ENCODE measurements at regions not wholly inside any gene's neighbourhood (a gene's known extent, or its start where the extent isn't known, plus 50 kb on each side); places are given as distances from the start of the nearest gene placed in this dataset.

DNA sequence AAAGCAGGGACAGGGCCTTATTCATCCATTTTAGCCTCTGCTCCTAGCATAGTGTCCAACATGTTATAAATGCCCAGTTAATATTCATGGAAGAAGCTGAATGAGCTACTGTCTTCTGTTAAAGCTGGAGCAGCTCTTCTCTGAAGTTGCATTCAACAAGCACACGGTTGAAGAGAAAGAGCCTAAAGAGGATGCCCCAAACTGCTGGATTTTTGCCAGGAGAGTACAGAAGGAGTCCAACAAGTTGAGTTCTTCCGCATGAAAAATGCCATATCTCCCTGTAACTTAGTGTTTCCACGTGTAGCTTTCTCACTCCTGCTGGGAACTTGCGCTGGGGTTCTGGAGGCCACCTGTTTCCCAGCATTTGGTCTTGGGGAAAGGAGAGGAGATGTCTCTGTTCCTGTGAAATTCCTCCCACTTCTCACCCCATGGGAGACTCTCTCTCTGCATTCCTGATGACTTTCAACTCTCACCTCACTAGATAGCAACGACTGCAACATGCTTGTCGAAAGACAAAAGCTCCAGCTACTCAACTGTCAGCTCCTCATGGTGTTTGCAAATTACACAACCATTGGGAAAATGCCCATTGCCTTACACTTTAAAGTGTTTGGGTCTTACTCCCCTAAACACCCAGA, 122.8 kb downstream of the KIF4B start:
- Histone ChIP-seq H4K8ac (ENCODE audit: extremely low read depth, insufficient read depth, low read length) (no peak overlapping the region), H2AK5ac (ENCODE audit: low read depth, low read length) (no peak overlapping the region), H3K9me3 (ENCODE audit: insufficient read depth in 2 of 2, low read depth in 1 of 2, low read length in 1 of 2) (no peaks in the 10 kb centered on the region), H3K79me2 (ENCODE audit: control insufficient read depth in 1 of 2, insufficient read depth in 2 of 2, low read length in 2 of 2) (no peaks in the 10 kb centered on the region), H3K18ac (ENCODE audit: extremely low read depth, low read length) (no peak overlapping the region), H3K27me3 (replicated peaks in 1 of 4; ENCODE audit: control insufficient read depth in 3 of 4, extremely low read depth in 1 of 4, insufficient read depth in 3 of 4, low read length in 3 of 4) (no peaks in the 10 kb centered on the region), H3K56ac (replicated peaks; ENCODE audit: insufficient read length, low read depth, low read length) (no peak overlapping the region), H2BK20ac (ENCODE audit: low read length) (no peak overlapping the region), H4K20me1 (replicated peaks in 1 of 2; ENCODE audit: control insufficient read depth in 1 of 2, insufficient read depth in 2 of 2, low read length in 2 of 2) (no peaks in the 10 kb centered on the region), H3K4me3 (ENCODE audit: extremely low read depth in 1 of 4, insufficient read depth in 2 of 4, low read depth in 3 of 4, low read length in 4 of 4) (no peak overlapping the region), H2AFZ (ENCODE audit: low read length) (no peak overlapping the region; the same call in 1 of the 2 replicates), H2BK12ac (ENCODE audit: low read depth, low read length) (no peak overlapping the region), H3K4me2 (ENCODE audit: insufficient read depth in 1 of 2, low read depth in 2 of 2, low read length in 2 of 2) (no peak overlapping the region), H2BK5ac (ENCODE audit: low read depth, low read length) (no peak overlapping the region), H3K79me1 (ENCODE audit: low read depth, low read length) (no peaks in the 10 kb centered on the region), H3K36me3 (ENCODE audit: control insufficient read depth in 2 of 4, insufficient read depth in 4 of 4, low read length in 3 of 4) (no peaks in the 10 kb centered on the region), H3K14ac (ENCODE audit: insufficient read length) (no peak overlapping the region), H3K4me1 (replicated peaks in 1 of 4; ENCODE audit: control insufficient read depth in 3 of 4, insufficient read depth in 4 of 4, low read length in 3 of 4) (peaks cover 0 to 5% (median 0%) of the 10 kb centered on the region in 4 experiments; a peak in 2 of 7 replicates), H3K23me2 (ENCODE audit: low read depth, low read length) (no peaks in the 10 kb centered on the region), H2BK15ac (ENCODE audit: low read length) (no peak overlapping the region), H2BK120ac (replicated peaks; ENCODE audit: low read depth, low read length) (no peak overlapping the region), H4K91ac (replicated peaks; ENCODE audit: insufficient read length, low read length) (no peak overlapping the region), H3K9ac (replicated peaks in 1 of 4; ENCODE audit: extremely low read depth in 1 of 4, low read depth in 3 of 4, low read length in 3 of 4) (no peak overlapping the region), H4K5ac (ENCODE audit: insufficient read length, low read depth, low read length) (no peak overlapping the region), H3K27ac (ENCODE audit: low read depth, low read length) (no peak overlapping the region), H3K4ac (replicated peaks; ENCODE audit: insufficient read length, low read depth, low read length) (no peak overlapping the region), H3K23ac (ENCODE audit: insufficient read length) (no peak overlapping the region)
- ChIA-PET POLR2A (ENCODE audit: partially characterized antibody) (no interaction called here), CTCF (ENCODE audit: partially characterized antibody) (interaction anchor here (0.6 to 1.7 kb wide), 7 partner anchors 10 to 165 kb away, joined by 3 to 7 read pairs (median 3); no protein-coding TSS in a partner anchor)
- DNase-seq (ENCODE audit: low read depth in 1 of 2, low spot score in 2 of 2) (no peak), FAIRE-seq (no peak)
- WGBS, 2 experiments (ENCODE audit: extremely low coverage in 1 of 2, insufficient coverage in 1 of 2, insufficient read length in 1 of 2, insufficient replicate concordance in 2 of 2, low coverage in 1 of 2, low lambda C conversion rate in 2 of 2, missing lambda C conversion rate in 1 of 2), result 73% methylated on average over 6 of the region's 6 CpGs; no CpG with 5 or more reads in 1 of the 2 experiments
- TF ChIP-seq CHD2 (IDR thresholded peaks at IDR 0.05; ENCODE audit: low read length) (no peak), CBX5 (IDR thresholded peaks at IDR 0.05; ENCODE audit: low read depth, low read length) (no peak), RAD21 (IDR thresholded peaks at IDR 0.05 in 1 of 2, conservative IDR thresholded peaks at IDR 0.05 in 1 of 2; ENCODE audit: low read depth in 2 of 2, low read length in 2 of 2) (no peak), EP300 (IDR thresholded peaks at IDR 0.05; ENCODE audit: borderline replicate concordance in 1 of 2, low read depth in 2 of 2, low read length in 2 of 2) (no peak), CREB1 (IDR thresholded peaks at IDR 0.05) (no peak), POLR2A (IDR thresholded peaks at IDR 0.05; ENCODE audit: control extremely low read depth in 1 of 2, low read depth in 2 of 2, low read length in 2 of 2) (no peak), SIN3A (conservative IDR thresholded peaks at IDR 0.05 in 1 of 2, IDR thresholded peaks at IDR 0.05 in 1 of 2; ENCODE audit: low read depth in 1 of 2, low read length in 2 of 2) (no peak), BCL11A (IDR thresholded peaks at IDR 0.05; ENCODE audit: low read depth in 2 of 2, low read length in 2 of 2) (no peak), SIX5 (IDR thresholded peaks at IDR 0.05; ENCODE audit: low read depth, low read length) (no peak)
- TF ChIP-seq, protein P1, sequence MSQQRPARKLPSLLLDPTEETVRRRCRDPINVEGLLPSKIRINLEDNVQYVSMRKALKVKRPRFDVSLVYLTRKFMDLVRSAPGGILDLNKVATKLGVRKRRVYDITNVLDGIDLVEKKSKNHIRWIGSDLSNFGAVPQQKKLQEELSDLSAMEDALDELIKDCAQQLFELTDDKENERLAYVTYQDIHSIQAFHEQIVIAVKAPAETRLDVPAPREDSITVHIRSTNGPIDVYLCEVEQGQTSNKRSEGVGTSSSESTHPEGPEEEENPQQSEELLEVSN (IDR thresholded peaks at IDR 0.05), result no peak
- TF ChIP-seq, protein P2, sequence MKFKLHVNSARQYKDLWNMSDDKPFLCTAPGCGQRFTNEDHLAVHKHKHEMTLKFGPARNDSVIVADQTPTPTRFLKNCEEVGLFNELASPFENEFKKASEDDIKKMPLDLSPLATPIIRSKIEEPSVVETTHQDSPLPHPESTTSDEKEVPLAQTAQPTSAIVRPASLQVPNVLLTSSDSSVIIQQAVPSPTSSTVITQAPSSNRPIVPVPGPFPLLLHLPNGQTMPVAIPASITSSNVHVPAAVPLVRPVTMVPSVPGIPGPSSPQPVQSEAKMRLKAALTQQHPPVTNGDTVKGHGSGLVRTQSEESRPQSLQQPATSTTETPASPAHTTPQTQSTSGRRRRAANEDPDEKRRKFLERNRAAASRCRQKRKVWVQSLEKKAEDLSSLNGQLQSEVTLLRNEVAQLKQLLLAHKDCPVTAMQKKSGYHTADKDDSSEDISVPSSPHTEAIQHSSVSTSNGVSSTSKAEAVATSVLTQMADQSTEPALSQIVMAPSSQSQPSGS (IDR thresholded peaks at IDR 0.05; ENCODE audit: low read length), result no peak

Measured in H1 (cell line).